Astrocyte of the hippocampus (primary cell): ENCODE measurements at regions not wholly inside any gene's neighbourhood (a gene's known extent, or its start where the extent isn't known, plus 50 kb on each side); places are given as distances from the start of the nearest gene placed in this dataset.

Experiments
- DNase-seq: peaks from one replicate; pipeline ENCODE4 v3.0.0; 2011; ENCODE audit warnings: low read depth, low spot score

GRCh38 chr4:33060674-33061542 lies 2340.7 kb downstream of the PCDH7 start:
- peak; percentile 69 for DNase-seq

GRCh38 chr4:33061727-33062126 lies 2341.6 kb downstream of the PCDH7 start:
- DNase-seq, result no peak

- DNase-seq, result no peak
Measured at GRCh38 chr4:33062155-33062806, 2342.1 kb downstream of the PCDH7 start.

GRCh38 chr4:33063241-33063640 lies 2343.1 kb downstream of the PCDH7 start:
- DNase-seq, result peak; percentile 61

DNA sequence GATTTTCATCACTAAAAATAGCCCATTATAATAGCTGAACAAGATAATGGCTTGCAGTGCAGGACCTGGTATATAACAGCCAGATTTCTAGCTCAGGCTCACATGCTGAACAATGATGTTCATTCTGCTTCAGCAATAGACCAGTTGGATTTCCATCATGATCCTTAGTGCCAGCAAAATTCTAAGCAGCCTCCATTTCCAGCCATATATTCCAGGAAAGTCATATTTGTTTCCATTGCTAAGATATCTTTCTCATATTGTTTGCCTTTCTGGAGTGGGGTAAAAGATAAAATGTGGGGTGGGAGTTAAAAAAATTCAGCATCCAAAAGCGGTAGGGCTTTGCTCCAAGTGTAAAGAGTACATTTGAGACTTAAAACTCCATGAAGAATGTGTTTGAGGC lies 2344.1 kb downstream of the PCDH7 start:
- no peak for DNase-seq

- DNase-seq, result no peak
Measured at GRCh38 chr4:33065749-33066148, 2345.6 kb downstream of the PCDH7 start.

DNA sequence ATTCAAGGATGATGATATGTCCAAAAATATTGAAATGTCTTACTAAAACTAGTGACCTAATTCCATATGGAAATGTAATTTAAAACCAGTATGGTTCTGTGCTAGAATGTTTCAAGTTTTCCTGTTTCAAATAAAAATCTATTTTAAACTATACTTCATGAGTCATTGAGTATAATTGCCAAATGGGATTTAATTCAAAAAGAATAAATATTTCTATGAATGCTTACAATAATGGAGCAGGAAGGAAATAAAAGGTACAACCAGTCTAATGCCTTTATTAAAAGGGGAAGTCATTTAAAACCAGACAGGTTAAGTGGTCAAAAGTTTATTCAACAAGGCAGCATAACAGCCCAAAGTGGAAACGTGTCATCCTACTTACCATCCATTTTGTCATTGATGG lies 2347.1 kb downstream of the PCDH7 start:
- DNase-seq, result no peak

GRCh38 chr4:33068539-33068938 lies 2348.4 kb downstream of the PCDH7 start:
- DNase-seq, result no peak

DNA sequence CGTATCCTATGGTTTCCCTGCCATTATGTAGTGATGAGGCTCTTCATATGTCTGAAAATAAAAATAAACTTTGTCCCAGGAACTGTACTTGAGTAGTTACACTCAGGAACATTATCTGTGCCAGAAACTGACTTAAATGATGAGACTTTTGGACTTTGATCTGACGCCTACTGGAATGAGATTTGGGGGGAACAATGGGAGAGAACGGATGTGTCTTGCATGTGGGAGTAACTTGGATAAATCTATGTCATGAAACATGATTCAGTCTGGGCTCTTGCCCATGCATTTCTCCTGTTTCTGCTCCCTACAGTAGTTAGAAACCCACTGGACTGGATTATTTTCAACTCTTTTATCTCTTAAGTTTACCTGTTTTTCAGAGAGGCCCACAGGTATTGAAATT lies 2351.4 kb downstream of the PCDH7 start:
- no peak for DNase-seq

DNA sequence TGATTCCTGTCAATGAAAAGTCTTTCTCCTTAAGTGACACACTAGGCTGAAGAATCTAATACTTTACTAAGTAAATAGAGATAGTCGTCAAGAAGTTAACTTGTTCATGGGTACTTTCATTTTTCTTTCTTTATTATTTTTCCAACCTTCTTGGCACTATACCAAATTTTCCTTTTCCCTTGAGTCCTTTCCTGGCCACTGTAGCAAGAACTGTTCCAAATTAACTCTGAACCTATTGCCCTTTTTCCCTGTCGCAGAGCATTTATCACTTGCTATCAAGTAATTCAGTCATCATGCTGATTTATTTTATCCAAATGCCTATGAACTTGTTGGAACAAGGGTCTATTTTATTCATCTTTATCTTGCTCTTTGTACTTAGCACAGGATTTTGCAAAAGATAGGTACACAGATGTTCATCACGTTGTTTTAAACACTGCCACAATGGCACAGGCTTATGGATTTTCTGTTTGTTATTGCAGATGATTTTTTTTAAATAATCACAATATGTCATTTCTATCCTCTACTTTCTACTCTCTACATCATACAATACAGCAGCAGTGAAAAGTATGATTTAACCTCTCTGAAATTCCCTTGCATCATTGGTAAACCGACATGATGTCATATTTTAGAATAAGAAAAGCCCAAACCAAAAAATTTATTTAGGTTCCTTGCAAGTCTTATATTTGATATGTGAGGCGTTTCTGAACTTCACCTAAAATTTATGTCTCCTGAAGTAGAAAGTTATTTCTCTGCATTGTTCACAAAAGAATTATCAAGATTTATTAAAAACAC lies 2352.3 kb downstream of the PCDH7 start:
- no peak for DNase-seq

DNA sequence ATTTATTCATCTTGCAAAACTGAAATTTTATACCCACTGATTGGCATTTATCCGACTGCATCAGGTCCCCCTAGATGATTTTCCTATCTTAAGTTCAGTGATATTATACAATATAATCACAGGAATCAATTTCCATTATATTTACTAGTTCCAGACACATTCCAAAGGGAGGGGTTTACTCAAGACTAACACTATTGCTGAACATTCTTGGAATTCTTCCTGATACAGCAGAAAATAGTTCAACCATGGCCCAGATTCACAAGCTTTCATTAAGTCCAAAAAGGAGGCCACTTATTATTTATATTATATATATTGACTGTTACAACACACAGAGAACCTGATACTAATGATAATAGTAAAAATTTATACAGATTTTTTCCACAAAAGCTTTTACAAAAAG lies 2353.6 kb downstream of the PCDH7 start:
- DNase-seq, result peak; percentile 73

DNA sequence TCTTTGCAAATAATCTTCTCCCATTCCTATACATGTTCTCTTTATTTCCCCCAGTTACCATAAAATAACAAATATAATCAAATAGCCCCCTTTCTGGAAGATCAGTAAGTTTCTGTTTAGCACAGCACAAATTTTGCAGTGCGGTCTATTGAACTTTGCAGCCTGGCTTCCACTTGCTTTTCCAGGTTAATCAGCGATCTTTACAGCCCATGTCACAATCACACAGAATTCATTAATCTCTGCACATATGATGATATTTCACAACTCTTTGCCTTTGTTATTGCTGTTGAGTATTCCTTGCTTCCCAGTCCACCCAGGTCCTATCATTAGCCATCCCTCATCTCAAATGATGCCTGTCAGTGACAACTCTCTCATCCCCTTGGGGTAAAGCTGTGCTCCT lies 2358.0 kb downstream of the PCDH7 start:
- DNase-seq, result no peak

DNA sequence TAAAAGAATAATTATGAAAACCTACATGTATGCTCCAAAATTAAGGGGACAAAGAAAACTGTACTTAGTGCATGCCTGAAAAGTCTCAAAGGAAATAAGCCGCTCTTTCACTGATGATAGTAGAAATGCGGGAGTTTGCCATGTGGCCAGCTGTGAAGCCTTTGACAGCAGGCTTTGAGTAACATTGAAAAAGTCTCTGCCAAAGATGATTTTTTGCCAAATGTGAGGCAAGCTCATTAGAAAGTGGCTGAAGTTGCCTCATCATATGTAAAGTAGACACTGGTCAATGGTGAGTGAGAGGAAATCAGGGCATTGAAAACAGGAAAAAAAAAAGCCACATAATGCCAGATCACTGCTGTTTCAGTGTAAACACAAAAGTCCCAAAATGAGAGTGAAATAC lies 2360.1 kb downstream of the PCDH7 start:
- DNase-seq, result no peak

- no peak for DNase-seq
Measured at GRCh38 chr4:33085709-33086108, 2365.5 kb downstream of the PCDH7 start.

- DNase-seq, result no peak
Measured at GRCh38 chr4:33086331-33086925, 2366.3 kb downstream of the PCDH7 start.

DNA sequence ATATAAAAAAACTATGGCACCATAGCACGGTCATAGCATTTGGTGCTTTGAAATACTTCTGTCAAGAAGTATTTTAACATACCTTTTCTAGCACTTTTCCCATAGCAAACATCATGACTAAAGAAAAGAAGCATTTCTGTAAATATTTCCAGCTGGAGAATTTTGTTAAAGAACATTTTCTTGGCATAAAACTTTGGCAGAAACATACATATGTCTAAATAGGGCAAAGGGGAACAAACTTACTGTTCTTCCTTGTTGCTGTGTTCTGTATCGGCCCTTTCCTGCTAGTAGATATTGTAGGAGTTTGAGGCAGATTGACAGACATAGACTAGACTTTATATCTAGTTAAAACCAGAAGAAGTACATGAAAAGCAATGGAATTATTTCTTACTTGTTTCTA lies 2368.5 kb downstream of the PCDH7 start:
- DNase-seq, result no peak

GRCh38 chr4:33090910-33091309 lies 2370.7 kb downstream of the PCDH7 start:
- no peak for DNase-seq

- no peak for DNase-seq
Measured at GRCh38 chr4:33091961-33092360, 2371.8 kb downstream of the PCDH7 start.

DNA sequence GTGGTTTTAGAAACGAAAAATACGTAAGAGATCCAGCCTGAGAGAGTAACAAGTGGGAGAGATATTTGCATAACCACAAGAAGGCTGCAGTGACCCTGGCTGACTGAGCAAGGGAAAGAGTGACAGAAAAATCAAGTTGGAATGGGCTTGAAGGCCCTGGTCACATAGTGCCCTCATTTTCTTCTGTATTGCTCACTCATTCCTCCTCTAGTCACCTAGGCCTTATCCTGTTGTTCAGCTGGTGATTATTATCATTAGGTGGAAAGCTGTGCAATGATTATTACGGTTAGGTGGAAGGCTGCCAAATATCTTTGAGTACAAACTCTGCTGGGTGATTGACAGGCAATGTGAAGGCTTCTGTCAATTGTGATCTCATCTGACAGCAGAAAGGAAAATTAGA lies 2384.1 kb downstream of the PCDH7 start:
- peak; percentile 72 for DNase-seq

DNA sequence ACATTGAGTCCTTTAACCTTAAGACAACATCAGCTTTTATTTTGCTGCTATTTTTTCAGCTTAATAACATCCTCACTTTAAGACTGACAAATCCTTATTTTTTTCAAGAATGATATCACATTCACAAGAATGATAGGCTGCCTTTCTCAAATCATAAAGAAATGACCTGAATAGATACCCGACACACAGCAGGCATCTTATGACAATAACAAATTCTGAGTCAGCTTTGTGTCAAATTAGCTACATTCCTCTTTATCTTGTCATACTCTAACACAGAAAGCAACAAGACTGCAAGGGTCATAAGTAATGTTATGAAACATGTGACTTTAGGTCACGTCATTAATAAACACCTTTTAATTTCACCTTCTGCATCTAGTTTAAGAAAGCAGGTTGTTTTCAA lies 2387.6 kb downstream of the PCDH7 start:
- no peak for DNase-seq

DNA sequence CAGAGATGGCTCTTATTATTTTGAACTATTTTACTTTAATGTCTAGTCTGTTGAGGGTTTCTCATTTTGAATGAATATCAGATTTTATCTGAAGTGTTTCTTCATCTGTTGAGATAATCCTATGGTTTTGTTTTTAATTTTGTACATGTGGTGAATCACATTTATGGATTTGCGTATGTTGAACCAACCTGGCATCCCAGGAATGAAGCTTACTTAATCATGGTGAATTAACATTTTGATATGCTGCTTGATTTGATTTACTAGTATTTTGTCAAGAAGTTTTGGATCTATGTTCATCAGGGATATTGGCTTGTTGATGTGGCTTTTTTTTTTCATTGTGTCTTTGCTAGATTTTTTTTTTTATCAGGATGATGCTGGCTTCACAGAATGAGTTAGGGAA lies 2390.9 kb downstream of the PCDH7 start:
- DNase-seq, result no peak

DNA sequence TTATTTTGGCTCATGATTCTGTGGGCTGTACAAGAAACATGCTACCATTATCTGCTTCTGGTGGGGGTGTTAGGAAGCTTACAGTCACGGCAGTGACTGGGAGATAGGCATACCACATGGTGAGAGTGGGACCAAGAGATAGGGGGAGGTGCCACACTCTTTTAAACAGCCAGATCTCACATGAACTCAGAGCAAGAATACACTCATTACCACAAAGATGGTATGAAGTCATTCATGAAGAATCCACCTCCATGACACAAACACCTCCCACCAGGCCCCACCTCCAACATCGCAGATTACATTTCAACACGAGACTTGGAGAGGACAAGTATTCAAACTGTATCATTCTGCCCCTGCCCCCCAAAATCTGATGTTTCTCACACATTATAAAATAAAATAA lies 2396.7 kb downstream of the PCDH7 start:
- peak; percentile 2 for DNase-seq
